Large intestine (tissue), 3 donors: ENCODE measurements at regions not wholly inside any gene's neighbourhood (a gene's known extent, or its start where the extent isn't known, plus 50 kb on each side); places are given as distances from the start of the nearest gene placed in this dataset.
A peak's percentile ranks its signal among the peaks of the same experiment; 100 is the strongest.

Experiments
- DNase-seq, 2 donors: peaks; one replicate each; pipeline versions ENCODE4 v3.0.0 to v3.0.0-alpha.2; 2013
- H3K27ac ChIP-seq: one replicate; pipeline ENCODE4 v1.5.1; 2013; ENCODE audit warnings: low read length
- H3K27me3 ChIP-seq: 2 replicates; pipeline ENCODE4 v1.6.1; 2013; ENCODE audit warnings: low read length; ENCODE audit not compliant: control insufficient read depth, insufficient read depth
- H3K36me3 ChIP-seq: 2 replicates; pipeline ENCODE4 v1.6.1; 2013; ENCODE audit warnings: low read length; ENCODE audit not compliant: control insufficient read depth, insufficient read depth
- H3K4me1 ChIP-seq: one replicate; pipeline ENCODE4 v1.6.1; 2013; ENCODE audit warnings: low read length; ENCODE audit not compliant: control insufficient read depth, insufficient read depth
- H3K4me3 ChIP-seq: one replicate; pipeline ENCODE4 v1.5.1; 2013; ENCODE audit warnings: low read length
- H3K9me3 ChIP-seq: one replicate; pipeline ENCODE4 v1.6.1; 2013; ENCODE audit warnings: mild to moderate bottlenecking, low read depth, low read length, moderate library complexity; ENCODE audit not compliant: control insufficient read depth
- whole genome bisulfite sequencing: methylation state at CpG from one replicate; pipeline ENCODE4 v1.1.5; 2013; ENCODE audit warnings: low lambda C conversion rate; ENCODE audit not compliant: insufficient coverage; 5-methylcytosine and 5-hydroxymethylcytosine counted together

DNA sequence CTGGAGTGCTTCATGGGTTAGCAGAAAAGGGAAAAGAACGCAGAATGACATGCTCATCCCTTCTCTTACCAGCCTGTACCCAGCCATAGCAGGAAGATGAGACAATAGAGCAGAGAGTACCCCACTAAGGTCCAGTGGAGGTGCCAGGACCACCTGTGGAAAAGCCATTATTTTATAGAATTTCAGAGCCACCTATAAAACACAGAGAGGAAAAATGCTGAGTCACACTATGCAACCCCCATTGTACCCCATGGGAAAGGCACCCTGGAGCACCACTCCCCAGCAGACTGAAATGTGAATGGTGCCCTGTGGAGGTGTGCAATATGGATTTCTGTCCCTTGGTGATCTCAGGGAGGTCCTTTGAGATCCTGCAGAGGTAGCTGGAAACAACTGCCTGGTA lies 97.2 kb downstream of the HES1 start:
- no CpG with 5 or more reads among the region's 1 CpG for WGBS
- DNase-seq, result no peak
- Histone ChIP-seq H3K36me3 (no peaks in the 10 kb centered on the region), H3K9me3 (no peaks in the 10 kb centered on the region), H3K4me1 (no peaks in the 10 kb centered on the region), H3K27me3 (no peaks in the 10 kb centered on the region), H3K4me3 (no peak overlapping the region), H3K27ac (no peak overlapping the region)

DNA sequence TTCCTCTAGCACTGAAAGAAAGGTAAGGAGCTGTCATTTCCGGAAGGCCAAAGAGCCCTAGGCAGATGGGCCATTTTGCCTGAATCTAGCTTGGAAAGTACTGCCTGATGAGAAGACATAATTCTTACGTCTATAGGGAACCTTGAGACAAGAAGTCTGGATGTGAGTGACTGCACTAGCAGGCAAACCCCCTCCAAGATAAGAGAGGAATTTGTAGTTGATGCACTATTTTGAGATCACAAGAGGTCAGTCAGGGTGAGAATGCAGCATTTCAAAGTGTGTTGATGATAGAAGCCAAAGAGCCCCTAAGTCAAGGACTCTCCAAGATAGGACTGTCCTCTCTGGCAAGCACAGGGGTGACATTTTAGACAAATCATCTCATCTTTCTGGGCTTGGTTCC lies 99.2 kb downstream of the HES1 start:
- Histone ChIP-seq H3K27me3 (no peaks in the 10 kb centered on the region), H3K4me1 (no peaks in the 10 kb centered on the region), H3K9me3 (no peaks in the 10 kb centered on the region), H3K36me3 (no peaks in the 10 kb centered on the region), H3K27ac (no peak overlapping the region), H3K4me3 (no peak overlapping the region)
- no CpG with 5 or more reads among the region's 2 CpGs for WGBS
- DNase-seq, result no peak

DNA sequence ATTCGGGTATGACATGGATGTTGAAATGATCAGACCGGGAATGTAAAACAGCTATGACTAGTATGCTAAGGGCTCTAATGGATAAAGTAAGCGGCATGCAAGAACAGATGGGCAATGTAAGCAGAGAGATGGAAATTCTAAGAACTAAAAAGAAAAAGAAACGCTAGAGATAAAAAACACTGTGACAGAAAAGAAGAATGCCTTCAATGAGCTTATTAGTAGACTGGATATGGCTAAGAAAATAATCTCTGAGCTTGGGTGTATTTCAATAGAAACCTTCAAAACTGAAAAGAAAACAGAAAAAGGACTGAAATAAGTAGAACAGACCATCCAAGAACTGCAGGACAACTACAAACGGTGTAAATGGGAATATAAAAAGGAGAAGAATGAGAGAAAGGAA lies 101.2 kb downstream of the HES1 start:
- WGBS, result 95% methylated on average over 4 of the region's 5 CpGs
- Histone ChIP-seq H3K36me3 (no peaks in the 10 kb centered on the region), H3K27ac (no peak overlapping the region), H3K4me1 (no peaks in the 10 kb centered on the region), H3K9me3 (no peaks in the 10 kb centered on the region), H3K27me3 (no peaks in the 10 kb centered on the region), H3K4me3 (no peak overlapping the region)
- DNase-seq, result no peak

DNA sequence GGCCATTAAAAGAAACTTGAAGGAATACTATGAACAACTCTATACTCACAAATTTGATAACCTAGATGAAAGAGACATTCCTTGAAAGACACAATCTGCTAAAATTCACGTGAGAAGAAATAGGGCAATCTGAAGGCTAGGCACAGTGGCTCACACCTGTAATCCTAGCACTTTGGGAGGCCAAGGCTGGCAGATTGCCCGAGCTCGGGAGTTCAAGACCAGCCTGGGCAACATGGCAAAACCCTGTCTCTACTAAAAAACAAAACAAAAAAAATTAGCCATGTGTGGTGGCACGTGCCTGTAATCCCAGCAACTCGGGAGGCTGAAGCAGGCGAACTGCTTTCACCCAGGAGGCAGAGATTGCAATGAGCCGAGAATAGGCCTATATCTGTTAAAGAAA lies 104.8 kb downstream of the HES1 start:
- H3K27ac ChIP-seq, result no peak overlapping the region
- H3K27me3 ChIP-seq, result no peaks in the 10 kb centered on the region
- WGBS, result 100% methylated on average over 4 of the region's 7 CpGs
- no peaks in the 10 kb centered on the region for H3K9me3 ChIP-seq
- no peak overlapping the region for H3K4me3 ChIP-seq
- H3K36me3 ChIP-seq, result no peaks in the 10 kb centered on the region
- no peak for DNase-seq
- H3K4me1 ChIP-seq, result peaks cover 4% of the 10 kb centered on the region

DNA sequence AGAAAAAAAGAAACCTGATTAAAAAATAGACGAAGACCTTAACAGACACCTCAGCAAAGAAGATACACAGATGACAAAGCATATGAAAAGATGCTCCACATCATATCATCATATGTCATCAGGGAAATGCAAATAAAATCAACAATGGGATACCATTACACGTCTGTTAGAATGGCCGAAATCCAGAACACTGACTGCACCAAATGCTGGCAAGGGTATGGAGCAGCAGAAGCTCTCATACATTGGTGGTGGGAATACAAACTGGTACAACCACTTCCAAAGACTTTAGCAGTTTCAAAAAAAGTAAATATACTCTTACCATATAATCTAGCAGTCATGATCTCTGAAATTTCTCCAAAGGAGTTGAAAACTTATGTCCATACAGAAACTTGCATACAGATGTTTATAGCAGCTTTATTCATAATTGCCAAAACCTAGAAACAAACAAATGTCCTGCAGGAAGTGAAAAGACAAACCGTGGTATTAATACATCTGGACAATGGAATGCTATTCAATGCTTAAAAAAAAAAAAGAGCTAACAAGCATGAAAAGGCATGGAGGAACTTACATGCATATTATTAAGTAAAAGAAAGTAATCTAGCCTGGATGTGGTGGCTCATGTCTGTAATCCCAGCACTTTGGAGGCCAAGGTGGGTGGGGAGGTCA lies 107.4 kb downstream of the HES1 start:
- no peak for DNase-seq
- 83% methylated on average over 2 of the region's 4 CpGs for WGBS

DNA sequence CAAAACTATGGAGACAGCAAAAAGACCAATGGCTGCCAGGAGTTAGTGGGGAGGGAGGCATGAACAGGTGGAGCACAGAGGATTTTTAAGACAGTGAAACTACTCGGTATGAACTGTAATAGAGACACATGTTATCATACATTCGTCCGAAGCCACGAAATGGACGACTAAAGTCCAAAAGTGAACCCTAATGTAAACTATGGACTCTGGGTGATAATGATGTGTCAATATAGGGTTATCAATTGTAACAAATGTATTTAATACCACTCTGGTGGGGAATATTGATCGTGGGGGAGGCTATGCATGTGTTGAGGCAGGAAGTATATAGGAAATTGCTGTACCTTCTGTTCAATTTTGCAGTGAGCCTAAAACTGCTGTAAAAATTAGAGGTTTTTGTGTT lies 107.0 kb downstream of the CPN2 start:
- Histone ChIP-seq H3K4me1 (peaks cover 4% of the 10 kb centered on the region), H3K9me3 (no peaks in the 10 kb centered on the region), H3K27me3 (no peaks in the 10 kb centered on the region), H3K27ac (peak overlapping the region; percentile 23), H3K36me3 (no peaks in the 10 kb centered on the region), H3K4me3 (no peak overlapping the region)
- peak in 1 of 2 donors; percentile 73 for DNase-seq
- WGBS, result 40% methylated on average over 1 of the region's 6 CpGs

More for the DNA sequence above, 107.4 kb downstream of the HES1 start:
- Histone ChIP-seq H3K27ac (no peak overlapping the region), H3K36me3 (no peaks in the 10 kb centered on the region), H3K27me3 (no peaks in the 10 kb centered on the region), H3K4me3 (no peak overlapping the region), H3K4me1 (peaks cover 4% of the 10 kb centered on the region), H3K9me3 (no peaks in the 10 kb centered on the region)

DNA sequence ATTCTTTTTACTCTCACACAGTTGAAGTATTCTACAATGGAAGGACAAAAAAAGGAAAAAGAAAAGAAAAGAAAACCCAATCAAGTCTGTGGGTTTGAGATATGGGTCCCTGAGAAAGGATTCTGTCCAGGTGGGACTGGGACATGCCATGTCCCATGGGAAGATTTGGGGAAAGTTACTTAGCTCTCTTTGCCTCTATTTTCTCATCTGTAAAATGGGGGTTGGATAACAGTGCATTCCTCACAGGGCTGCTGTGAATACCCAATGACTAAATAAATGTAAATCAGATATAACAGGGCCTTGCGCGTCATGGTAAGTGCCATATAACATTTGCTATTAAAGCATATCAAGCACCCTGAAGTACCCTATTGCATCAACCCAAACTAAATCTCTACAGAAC lies 105.7 kb downstream of the CPN2 start:
- H3K4me3 ChIP-seq, result no peak overlapping the region
- no peaks in the 10 kb centered on the region for H3K36me3 ChIP-seq
- no peaks in the 10 kb centered on the region for H3K9me3 ChIP-seq
- no peaks in the 10 kb centered on the region for H3K27me3 ChIP-seq
- no peak for DNase-seq
- no CpG with 5 or more reads among the region's 2 CpGs for WGBS
- peaks cover 14% of the 10 kb centered on the region for H3K4me1 ChIP-seq
- H3K27ac ChIP-seq, result no peak overlapping the region

DNA sequence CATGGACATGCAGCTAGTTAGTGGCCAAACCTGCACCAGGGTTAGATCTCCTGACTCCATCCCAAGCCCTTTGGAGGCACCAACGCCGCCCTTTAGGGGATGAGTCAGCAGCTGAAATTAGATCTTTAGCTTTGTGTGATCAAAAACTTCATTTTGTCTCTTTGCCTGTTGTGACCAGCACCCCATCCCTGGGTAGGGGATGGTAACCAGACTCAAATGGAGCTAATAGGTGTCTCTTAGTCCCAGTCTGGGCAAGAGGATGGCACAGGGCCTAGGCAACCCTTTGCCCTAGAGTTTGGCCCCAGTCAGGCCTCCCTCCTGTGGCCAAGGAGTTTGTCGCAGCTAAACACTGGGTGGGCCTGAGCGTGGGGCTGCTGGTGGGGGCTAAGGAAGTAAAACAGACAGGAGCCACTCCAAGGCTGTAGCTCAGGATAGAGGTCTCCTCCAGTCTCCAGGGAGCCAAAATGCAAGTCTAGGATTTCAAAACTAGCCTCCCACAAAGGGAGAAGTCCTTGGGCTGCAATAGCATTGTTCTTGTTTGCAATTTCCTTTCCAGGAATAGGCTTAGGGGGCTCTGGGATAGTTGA lies 105.1 kb downstream of the CPN2 start:
- no CpG with 5 or more reads among the region's 4 CpGs for WGBS
- no peak overlapping the region for H3K27ac ChIP-seq
- H3K4me3 ChIP-seq, result no peak overlapping the region
- H3K27me3 ChIP-seq, result no peaks in the 10 kb centered on the region
- H3K9me3 ChIP-seq, result no peaks in the 10 kb centered on the region
- DNase-seq, result no peak
- H3K36me3 ChIP-seq, result no peaks in the 10 kb centered on the region
- H3K4me1 ChIP-seq, result peaks cover 20% of the 10 kb centered on the region

DNA sequence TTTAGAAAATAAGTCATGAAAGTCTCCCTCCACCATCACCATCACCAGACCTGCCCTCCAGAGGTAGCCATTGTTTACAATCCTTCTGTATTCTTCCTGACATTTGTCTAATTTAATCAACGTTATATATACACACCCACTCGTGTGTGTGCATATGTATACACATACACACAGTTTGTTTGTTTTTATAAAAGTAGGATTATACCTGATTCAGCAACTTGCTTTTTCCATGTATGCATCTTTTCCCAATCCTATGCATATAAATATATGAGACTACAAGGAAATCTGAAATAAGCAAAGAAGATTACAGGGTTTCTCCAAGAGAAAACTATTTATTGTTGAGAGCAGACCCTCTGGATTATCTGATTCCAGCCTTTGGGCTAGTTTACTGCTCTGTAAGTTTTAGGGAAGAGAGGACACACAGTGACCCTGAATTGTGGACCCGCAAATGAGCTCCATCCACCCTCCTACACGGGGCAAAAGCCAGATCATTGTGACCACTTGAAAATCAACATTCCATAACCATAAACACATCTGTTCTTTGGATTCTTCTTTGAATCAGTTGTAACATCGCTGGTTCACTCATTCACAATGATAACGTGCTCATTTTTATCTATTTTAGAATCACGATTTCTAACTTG lies 104.3 kb downstream of the CPN2 start:
- Histone ChIP-seq H3K27ac (no peak overlapping the region), H3K9me3 (no peaks in the 10 kb centered on the region), H3K4me3 (no peak overlapping the region), H3K4me1 (peaks cover 21% of the 10 kb centered on the region), H3K36me3 (no peaks in the 10 kb centered on the region), H3K27me3 (no peaks in the 10 kb centered on the region)
- DNase-seq, result no peak
- 46% methylated on average over 5 of the region's 7 CpGs for WGBS

DNA sequence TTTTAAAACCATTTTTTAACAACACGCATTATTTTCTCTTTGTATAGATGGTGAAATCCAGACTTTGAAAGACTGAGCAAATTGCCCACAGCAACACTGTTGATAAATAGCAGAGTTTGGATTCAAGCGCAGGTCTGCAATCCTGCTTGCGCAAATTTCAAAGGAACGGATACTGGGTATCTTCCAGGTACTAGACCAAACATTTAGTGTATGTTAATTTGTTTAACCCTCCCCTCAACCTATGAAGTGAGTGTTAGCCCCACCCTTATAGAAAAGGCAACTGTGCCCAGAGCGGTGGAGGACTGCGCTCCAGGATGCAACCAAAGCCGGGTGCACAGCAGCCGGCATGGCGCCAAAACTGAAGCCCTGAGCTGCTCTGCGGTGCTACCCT lies 103.8 kb downstream of the CPN2 start:
- Histone ChIP-seq H3K27me3 (no peaks in the 10 kb centered on the region), H3K27ac (no peak overlapping the region), H3K36me3 (no peaks in the 10 kb centered on the region), H3K4me1 (peaks cover 21% of the 10 kb centered on the region), H3K9me3 (no peaks in the 10 kb centered on the region), H3K4me3 (no peak overlapping the region)
- 88% methylated on average over 1 of the region's 10 CpGs for WGBS
- no peak for DNase-seq
